OCI-LY3 (cell line): ENCODE measurements at regions not wholly inside any gene's neighbourhood (a gene's known extent, or its start where the extent isn't known, plus 50 kb on each side); places are given as distances from the start of the nearest gene placed in this dataset.

Experiments used
- H2AFZ ChIP-seq: fragments of 200-600, 300-600 bp; shearing (Covaris generic); 2 replicates; pipeline ENCODE4 v1.6.0; 2014; ENCODE audit warnings: antibody characterized with exemption, low read depth, low read length
- H3K27ac ChIP-seq: fragments of 200-600, 300-600 bp; sonication (generic); 2 replicates; pipeline ENCODE4 v1.5.1; 2014; ENCODE audit warnings: mild to moderate bottlenecking, low read length, moderate library complexity, mixed read lengths
- H3K27me3 ChIP-seq: fragments of 200-600, 300-600 bp; sonication (generic); 2 replicates; pipeline ENCODE4 v1.6.1; 2014; ENCODE audit warnings: low read depth, low read length, mixed read lengths
- H3K36me3 ChIP-seq: fragments of 200-600, 300-600 bp; sonication (generic); replicated peaks from 2 replicates; pipeline ENCODE3; 2014; ENCODE audit warnings: low read depth, low read length, mixed read lengths
- H3K4me1 ChIP-seq: fragments of 300-600, 200-600 bp; sonication (generic); 2 replicates; pipeline ENCODE4 v1.6.1; 2014; ENCODE audit warnings: low read length, mixed read lengths
- H3K4me2 ChIP-seq: fragments of 200-600, 300-600 bp; sonication (generic); 2 replicates; pipeline ENCODE4 v1.6.1; 2014; ENCODE audit warnings: low read length, mixed read lengths
- H3K4me3 ChIP-seq: fragments of 300-600, 200-600 bp; sonication (generic); 2 replicates; pipeline ENCODE4 v1.5.1; 2014; ENCODE audit warnings: antibody characterized with exemption, mild to moderate bottlenecking, low read length, moderate library complexity
- H3K79me2 ChIP-seq: fragments of 300-600, 200-600 bp; shearing (Covaris generic); 2 replicates; pipeline ENCODE4 v1.6.1; 2014; ENCODE audit warnings: mild to moderate bottlenecking, low read length, mixed read lengths
- H3K9ac ChIP-seq: fragments of 300-600, 200-600 bp; shearing (Covaris generic); 2 replicates; pipeline ENCODE4 v1.6.0; 2014; ENCODE audit warnings: mild to moderate bottlenecking, low read length, moderate library complexity
- H3K9me3 ChIP-seq: fragments of 200-600, 300-600 bp; shearing (Covaris generic); 2 replicates; pipeline ENCODE4 v1.6.1; 2014; ENCODE audit warnings: low read length, mixed read lengths; ENCODE audit not compliant: insufficient read depth
- H4K20me1 ChIP-seq: fragments of 200-600, 300-600 bp; sonication (generic); 2 replicates; pipeline ENCODE4 v1.6.1; 2016; ENCODE audit warnings: low read length, mixed read lengths; ENCODE audit not compliant: insufficient read depth
- EZH2phosphoT487 ChIP-seq: fragments of 200-600 bp; shearing (Covaris generic); IDR thresholded peaks from 2 replicates; pipeline ENCODE4 v1.6.1; 2018; ENCODE audit warnings: antibody characterized with exemption, mixed run types, low read depth
- TF ChIP-seq, protein P1 (sequence below): fragments of 200-600, 300-600 bp; sonication (generic); IDR thresholded peaks from 2 replicates; pipeline ENCODE4 v1.5.1; 2014; ENCODE audit warnings: antibody characterized with exemption, low read length, low read depth

GRCh38 chr9:90029386-90029785 lies 424.6 kb downstream of the GADD45G start:
- Histone ChIP-seq H3K79me2 (no peaks in the 10 kb centered on the region), H3K4me1 (peaks cover 17% of the 10 kb centered on the region), H3K9ac (no peak overlapping the region), H3K27me3 (no peaks in the 10 kb centered on the region), H3K27ac (no peak overlapping the region), H3K4me3 (no peak overlapping the region), H2AFZ (no peak overlapping the region), H3K9me3 (no peaks in the 10 kb centered on the region), H4K20me1 (no peaks in the 10 kb centered on the region), H3K4me2 (no peak overlapping the region), H3K36me3 (no peaks in the 10 kb centered on the region)
- TF ChIP-seq, protein P1, sequence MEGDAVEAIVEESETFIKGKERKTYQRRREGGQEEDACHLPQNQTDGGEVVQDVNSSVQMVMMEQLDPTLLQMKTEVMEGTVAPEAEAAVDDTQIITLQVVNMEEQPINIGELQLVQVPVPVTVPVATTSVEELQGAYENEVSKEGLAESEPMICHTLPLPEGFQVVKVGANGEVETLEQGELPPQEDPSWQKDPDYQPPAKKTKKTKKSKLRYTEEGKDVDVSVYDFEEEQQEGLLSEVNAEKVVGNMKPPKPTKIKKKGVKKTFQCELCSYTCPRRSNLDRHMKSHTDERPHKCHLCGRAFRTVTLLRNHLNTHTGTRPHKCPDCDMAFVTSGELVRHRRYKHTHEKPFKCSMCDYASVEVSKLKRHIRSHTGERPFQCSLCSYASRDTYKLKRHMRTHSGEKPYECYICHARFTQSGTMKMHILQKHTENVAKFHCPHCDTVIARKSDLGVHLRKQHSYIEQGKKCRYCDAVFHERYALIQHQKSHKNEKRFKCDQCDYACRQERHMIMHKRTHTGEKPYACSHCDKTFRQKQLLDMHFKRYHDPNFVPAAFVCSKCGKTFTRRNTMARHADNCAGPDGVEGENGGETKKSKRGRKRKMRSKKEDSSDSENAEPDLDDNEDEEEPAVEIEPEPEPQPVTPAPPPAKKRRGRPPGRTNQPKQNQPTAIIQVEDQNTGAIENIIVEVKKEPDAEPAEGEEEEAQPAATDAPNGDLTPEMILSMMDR, result no peak
- no peak for TF ChIP-seq EZH2phosphoT487

GRCh38 chr9:90029996-90030395 lies 425.2 kb downstream of the GADD45G start:
- Histone ChIP-seq H3K27me3 (no peaks in the 10 kb centered on the region), H3K4me1 (peaks cover 11% of the 10 kb centered on the region), H2AFZ (no peak overlapping the region), H3K9ac (no peak overlapping the region), H3K9me3 (no peaks in the 10 kb centered on the region), H3K4me3 (no peak overlapping the region), H3K27ac (no peak overlapping the region), H4K20me1 (no peaks in the 10 kb centered on the region), H3K36me3 (no peaks in the 10 kb centered on the region), H3K79me2 (no peaks in the 10 kb centered on the region), H3K4me2 (no peak overlapping the region)
- TF ChIP-seq EZH2phosphoT487, result no peak
- TF ChIP-seq, protein P1, result no peak

DNA sequence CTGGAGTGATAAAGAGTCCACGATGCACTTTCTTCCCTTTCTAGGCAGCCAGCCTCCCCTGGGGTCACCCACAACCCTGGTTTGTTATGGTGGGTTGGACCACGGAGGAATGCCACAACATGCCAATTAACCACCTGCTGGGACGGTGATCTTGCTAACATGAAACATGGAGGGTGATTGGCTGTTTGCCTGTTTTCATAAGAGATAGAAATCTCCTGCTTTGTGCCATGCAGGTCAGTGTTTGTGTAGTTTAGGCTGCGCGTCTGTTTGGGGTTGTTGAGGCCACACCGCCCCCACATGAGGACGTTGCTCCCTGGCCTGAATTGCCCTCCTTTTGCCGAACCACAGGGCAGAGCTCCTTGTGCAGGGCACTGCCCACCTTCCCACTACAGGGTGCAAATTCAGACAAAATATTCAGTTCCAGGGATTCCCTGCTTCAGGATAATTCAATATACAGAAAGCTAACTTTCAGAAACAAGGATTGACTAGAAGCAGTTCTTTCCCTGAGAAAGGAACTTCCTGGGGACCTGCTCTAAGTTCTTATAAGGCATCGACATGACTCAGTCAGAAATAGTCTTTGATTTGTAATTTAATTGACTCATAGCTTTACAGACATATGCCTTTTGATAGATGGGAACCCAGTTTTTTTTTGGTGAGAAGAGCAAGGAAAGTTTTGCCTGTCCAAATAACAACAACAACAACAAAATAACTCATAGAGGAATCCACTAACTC lies 427.6 kb downstream of the GADD45G start:
- Histone ChIP-seq H3K79me2 (no peaks in the 10 kb centered on the region), H3K9me3 (no peaks in the 10 kb centered on the region), H3K36me3 (no peaks in the 10 kb centered on the region), H3K4me2 (no peak overlapping the region), H2AFZ (no peak overlapping the region), H4K20me1 (no peaks in the 10 kb centered on the region), H3K4me1 (no peaks in the 10 kb centered on the region), H3K9ac (no peak overlapping the region), H3K4me3 (no peak overlapping the region), H3K27ac (no peak overlapping the region), H3K27me3 (no peaks in the 10 kb centered on the region)
- no peak for TF ChIP-seq EZH2phosphoT487
- TF ChIP-seq, protein P1, result no peak

- Histone ChIP-seq H3K9me3 (no peaks in the 10 kb centered on the region), H3K79me2 (no peaks in the 10 kb centered on the region), H4K20me1 (no peaks in the 10 kb centered on the region), H2AFZ (no peak overlapping the region), H3K27me3 (no peaks in the 10 kb centered on the region), H3K9ac (no peak overlapping the region), H3K27ac (no peak overlapping the region), H3K4me1 (no peaks in the 10 kb centered on the region), H3K4me2 (no peak overlapping the region), H3K36me3 (no peaks in the 10 kb centered on the region), H3K4me3 (no peak overlapping the region)
- TF ChIP-seq EZH2phosphoT487, result no peak
- TF ChIP-seq, protein P1, result no peak
These were observed 428.3 kb downstream of the GADD45G start for GRCh38 chr9:90033028-90033650.
